Mesenchymal stem cell (in vitro differentiated cells and primary cell): ENCODE measurements at regions not wholly inside any gene's neighbourhood (a gene's known extent, or its start where the extent isn't known, plus 50 kb on each side); places are given as distances from the start of the nearest gene placed in this dataset.

Experiments
- DNase-seq: peaks from one replicate; pipeline ENCODE4 v3.0.0-alpha.2; 2013
- H2AFZ ChIP-seq: one replicate; pipeline ENCODE4 v1.6.1; 2013; ENCODE audit warnings: low read depth, mild to moderate bottlenecking, control low read depth, inconsistent platforms, low read length, moderate library complexity
- H2AK5ac ChIP-seq: 2 replicates; pipeline ENCODE4 v1.6.1; 2013; ENCODE audit warnings: low read length, moderate library complexity, mild to moderate bottlenecking, inconsistent platforms; ENCODE audit not compliant: severe bottlenecking
- H2BK120ac ChIP-seq: one replicate; pipeline ENCODE4 v1.6.1; 2013; ENCODE audit warnings: low read depth, mild to moderate bottlenecking, inconsistent platforms, low read length, moderate library complexity
- H2BK12ac ChIP-seq, 2 experiments: one replicate each; pipeline ENCODE4 v1.6.1; 2013; ENCODE audit warnings: inconsistent platforms in 2 of 2, low read length in 2 of 2, mild to moderate bottlenecking in 2 of 2, moderate library complexity in 2 of 2, control low read depth in 1 of 2
- H2BK15ac ChIP-seq: one replicate; pipeline ENCODE4 v1.6.1; 2013; ENCODE audit warnings: mild to moderate bottlenecking, low read depth, inconsistent platforms; ENCODE audit not compliant: poor library complexity, severe bottlenecking
- H2BK5ac ChIP-seq: 2 replicates; pipeline ENCODE4 v1.6.1; 2013; ENCODE audit warnings: low read depth, mild to moderate bottlenecking, low read length, control low read depth, inconsistent platforms; ENCODE audit not compliant: poor library complexity, severe bottlenecking
- H3K14ac ChIP-seq, 2 experiments: one replicate each; pipeline ENCODE4 v1.6.1; 2013; ENCODE audit warnings: inconsistent platforms in 2 of 2, low read length in 2 of 2, control low read depth in 1 of 2, mild to moderate bottlenecking in 1 of 2, moderate library complexity in 1 of 2
- H3K18ac ChIP-seq, 2 experiments: one replicate each; pipeline ENCODE4 v1.6.1; 2013; ENCODE audit warnings: inconsistent platforms in 2 of 2, low read length in 2 of 2, control low read depth in 1 of 2, low read depth in 1 of 2, mild to moderate bottlenecking in 1 of 2
- H3K23ac ChIP-seq, 2 experiments: one replicate each; pipeline ENCODE4 v1.6.1; 2013; ENCODE audit warnings: inconsistent platforms in 2 of 2, low read length in 2 of 2, mild to moderate bottlenecking in 2 of 2, moderate library complexity in 2 of 2, control low read depth in 1 of 2
- H3K27ac ChIP-seq: 2 replicates; pipeline ENCODE4 v1.5.1; 2013; ENCODE audit warnings: mild to moderate bottlenecking, moderate library complexity, low read length, control low read depth, inconsistent platforms; ENCODE audit not compliant: poor library complexity, severe bottlenecking
- H3K27me3 ChIP-seq, 2 experiments: 2 replicates each; pipeline versions ENCODE4 v1.6.1 to v1.7.0; 2013; ENCODE audit warnings: low read length in 2 of 2, mild to moderate bottlenecking in 2 of 2, moderate library complexity in 2 of 2, control low read depth in 1 of 2, inconsistent platforms in 1 of 2; ENCODE audit not compliant: control insufficient read depth in 1 of 2, insufficient read depth in 1 of 2
- H3K36me3 ChIP-seq, 2 experiments: 2 replicates each; pipeline versions ENCODE4 v1.6.1 to v1.7.0; 2013; ENCODE audit warnings: low read length in 2 of 2, control low read depth in 1 of 2, inconsistent platforms in 1 of 2, low read depth in 1 of 2, mild to moderate bottlenecking in 1 of 2; ENCODE audit not compliant: insufficient read depth in 2 of 2, control insufficient read depth in 1 of 2
- H3K4ac ChIP-seq, 2 experiments: one replicate each; pipeline ENCODE4 v1.6.1; 2013; ENCODE audit warnings: inconsistent platforms in 2 of 2, low read length in 2 of 2, mild to moderate bottlenecking in 2 of 2, moderate library complexity in 2 of 2, control low read depth in 1 of 2, low read depth in 1 of 2
- H3K4me1 ChIP-seq: 2 replicates; pipeline ENCODE4 v1.6.1; 2013; ENCODE audit warnings: low read depth, low read length, control low read depth; ENCODE audit not compliant: control insufficient read depth, insufficient read depth
- H3K4me2 ChIP-seq: 2 replicates; pipeline ENCODE4 v1.6.1; 2013; ENCODE audit warnings: low read length, mild to moderate bottlenecking, inconsistent platforms; ENCODE audit not compliant: poor library complexity, severe bottlenecking
- H3K4me3 ChIP-seq, 2 experiments: 2 replicates each; pipeline versions ENCODE4 v1.5.1 to v1.7.0; 2013; ENCODE audit warnings: low read length in 2 of 2, mild to moderate bottlenecking in 2 of 2, control low read depth in 1 of 2, low read depth in 1 of 2; ENCODE audit not compliant: insufficient read depth in 1 of 2
- H3K79me1 ChIP-seq: replicated peaks from 2 replicates; pipeline ENCODE4 v1.6.1; 2013; ENCODE audit warnings: mild to moderate bottlenecking, control low read depth, low read length, inconsistent platforms; ENCODE audit not compliant: poor library complexity, severe bottlenecking
- H3K9ac ChIP-seq: 2 replicates; pipeline ENCODE4 v1.7.0; 2013; ENCODE audit warnings: mild to moderate bottlenecking, low read length, moderate library complexity
- H3K9me3 ChIP-seq: 2 replicates; pipeline ENCODE4 v1.7.0; 2013; ENCODE audit warnings: mild to moderate bottlenecking, low read length; ENCODE audit not compliant: control insufficient read depth
- H4K8ac ChIP-seq: one replicate; pipeline ENCODE4 v1.6.1; 2013; ENCODE audit warnings: inconsistent platforms, mild to moderate bottlenecking, low read length, moderate library complexity
- H4K91ac ChIP-seq: one replicate; pipeline ENCODE4 v1.6.1; 2013; ENCODE audit warnings: mild to moderate bottlenecking, low read length, inconsistent platforms
- WGBS: methylation state at CpG from one replicate; pipeline ENCODE4 v1.1.7; 2013; ENCODE audit warnings: mixed read lengths; 5-methylcytosine and 5-hydroxymethylcytosine counted together

DNA sequence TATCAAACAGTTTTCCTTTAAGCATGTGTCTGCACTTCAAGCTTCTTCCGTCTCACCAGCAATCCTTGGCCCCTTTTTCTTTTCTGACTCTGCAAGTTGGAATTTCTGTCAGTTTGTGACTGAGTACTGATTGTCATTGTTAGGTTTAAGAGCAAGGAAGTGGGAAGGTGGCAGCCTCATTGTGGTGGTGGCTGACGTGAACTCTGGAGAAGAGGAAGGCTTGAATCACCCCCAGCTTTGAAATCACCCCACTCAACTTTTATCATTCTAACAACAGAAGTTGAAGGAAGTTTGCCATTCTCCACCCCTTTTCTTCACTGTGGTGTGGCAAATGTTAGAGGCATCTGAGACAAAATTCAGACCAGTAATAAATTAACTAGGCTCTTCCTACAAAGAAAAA, 231.6 kb upstream of the AGTR1 start:
- no peak overlapping the region for H2BK15ac ChIP-seq
- no peaks in the 10 kb centered on the region for H3K79me1 ChIP-seq
- no peak overlapping the region for H3K4ac ChIP-seq
- no peaks in the 10 kb centered on the region for H3K36me3 ChIP-seq
- H3K4me1 ChIP-seq, result no peaks in the 10 kb centered on the region
- H3K18ac ChIP-seq, result no peak overlapping the region
- H3K14ac ChIP-seq, result no peak overlapping the region
- peak; percentile 10 for DNase-seq
- no peak overlapping the region for H2AFZ ChIP-seq
- no peak overlapping the region for H3K9ac ChIP-seq
- H2BK5ac ChIP-seq, result no peak overlapping the region
- 44% methylated on average over 1 of the region's 2 CpGs for WGBS
- H4K8ac ChIP-seq, result no peak overlapping the region
- no peak overlapping the region for H3K4me3 ChIP-seq
- no peak overlapping the region for H2BK120ac ChIP-seq
- H3K23ac ChIP-seq, result no peak overlapping the region
- no peak overlapping the region for H2BK12ac ChIP-seq
- H3K9me3 ChIP-seq, result no peaks in the 10 kb centered on the region
- no peak overlapping the region for H2AK5ac ChIP-seq
- H3K4me2 ChIP-seq, result peak overlapping the region; percentile 4
- H4K91ac ChIP-seq, result no peak overlapping the region
- no peaks in the 10 kb centered on the region for H3K27me3 ChIP-seq
- H3K27ac ChIP-seq, result peak overlapping the region; percentile 73

DNA sequence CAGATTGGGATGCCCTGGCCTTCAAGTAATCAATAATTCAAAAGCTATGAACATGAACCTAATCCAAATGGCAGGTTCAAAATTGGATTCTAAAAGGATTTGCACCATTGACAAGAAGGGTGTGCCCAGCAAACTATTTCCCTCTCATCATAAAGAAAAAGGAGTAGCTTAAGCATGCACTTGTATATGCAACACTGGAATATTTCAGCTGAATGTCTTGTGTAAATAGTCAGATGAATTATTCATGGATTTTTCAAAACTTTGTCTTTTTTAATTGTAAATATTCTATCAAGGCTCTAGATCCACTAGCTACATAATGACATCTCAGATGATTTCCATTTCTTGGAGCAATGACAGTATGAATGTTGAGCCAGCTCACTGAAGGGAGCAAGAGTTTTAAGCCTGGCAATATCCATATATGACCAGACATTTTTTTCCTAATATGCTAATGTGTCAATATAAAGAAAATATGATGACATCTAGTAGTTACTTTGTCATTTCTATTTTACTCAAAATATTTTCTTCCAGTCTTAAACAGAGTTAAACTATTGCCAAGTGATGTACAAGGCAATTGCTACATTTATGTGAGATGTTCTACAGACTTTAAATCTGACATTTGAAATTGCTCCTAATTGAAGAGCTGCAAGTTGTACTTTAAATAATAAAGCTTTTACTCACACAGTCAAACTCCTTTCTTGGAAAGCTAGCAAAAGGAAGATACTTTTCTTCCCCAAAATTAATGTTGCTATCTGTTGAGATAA, 230.5 kb upstream of the AGTR1 start:
- Histone ChIP-seq H3K4me1 (no peaks in the 10 kb centered on the region), H2AFZ (no peak overlapping the region)

DNA sequence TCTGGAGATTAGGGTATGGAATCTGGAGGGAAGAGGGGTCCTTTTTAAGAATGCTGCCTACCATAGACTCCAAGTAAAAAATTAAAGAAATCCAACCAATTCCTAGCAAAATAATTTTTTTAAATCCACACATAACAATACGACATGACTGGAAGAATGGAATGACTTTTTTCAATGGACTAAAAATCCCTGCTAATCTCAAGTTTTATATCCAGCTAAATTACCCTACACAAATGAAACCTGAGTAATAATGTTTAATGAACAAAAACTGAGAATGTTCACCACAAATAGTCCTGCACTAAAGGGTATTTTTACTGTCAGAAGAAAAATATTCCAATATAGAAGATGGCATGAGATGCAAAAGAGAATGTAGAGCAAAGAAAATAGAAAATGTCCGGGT, 220.3 kb upstream of the AGTR1 start:
- Histone ChIP-seq H3K4ac (no peak overlapping the region), H3K4me2 (no peak overlapping the region), H3K14ac (no peak overlapping the region), H2BK120ac (no peak overlapping the region), H2BK5ac (no peak overlapping the region), H3K23ac (no peak overlapping the region), H3K36me3 (no peaks in the 10 kb centered on the region), H3K9ac (no peak overlapping the region), H2AK5ac (no peak overlapping the region), H2BK15ac (no peak overlapping the region), H2BK12ac (no peak overlapping the region), H3K9me3 (peaks cover 7% of the 10 kb centered on the region), H3K18ac (no peak overlapping the region), H4K8ac (no peak overlapping the region), H4K91ac (no peak overlapping the region), H3K4me3 (no peak overlapping the region), H3K79me1 (no peaks in the 10 kb centered on the region), H3K27ac (no peak overlapping the region), H3K4me1 (no peaks in the 10 kb centered on the region), H3K27me3 (no peaks in the 10 kb centered on the region), H2AFZ (no peak overlapping the region)
- WGBS, result 77% methylated on average over 1 of the region's 2 CpGs
- DNase-seq, result no peak

More for the DNA sequence above, 230.5 kb upstream of the AGTR1 start:
- Histone ChIP-seq H2BK5ac (no peak overlapping the region), H2BK12ac (no peak overlapping the region), H3K27ac (no peak overlapping the region), H3K14ac (no peak overlapping the region), H3K4me3 (no peak overlapping the region), H3K18ac (no peak overlapping the region), H3K23ac (no peak overlapping the region), H3K9ac (no peak overlapping the region), H4K8ac (no peak overlapping the region), H4K91ac (no peak overlapping the region), H2BK15ac (no peak overlapping the region), H2AK5ac (no peak overlapping the region), H3K4me2 (no peak overlapping the region), H3K4ac (no peak overlapping the region), H2BK120ac (no peak overlapping the region), H3K79me1 (no peaks in the 10 kb centered on the region), H3K36me3 (no peaks in the 10 kb centered on the region), H3K9me3 (no peaks in the 10 kb centered on the region), H3K27me3 (no peaks in the 10 kb centered on the region)
- DNase-seq, result no peak

DNA sequence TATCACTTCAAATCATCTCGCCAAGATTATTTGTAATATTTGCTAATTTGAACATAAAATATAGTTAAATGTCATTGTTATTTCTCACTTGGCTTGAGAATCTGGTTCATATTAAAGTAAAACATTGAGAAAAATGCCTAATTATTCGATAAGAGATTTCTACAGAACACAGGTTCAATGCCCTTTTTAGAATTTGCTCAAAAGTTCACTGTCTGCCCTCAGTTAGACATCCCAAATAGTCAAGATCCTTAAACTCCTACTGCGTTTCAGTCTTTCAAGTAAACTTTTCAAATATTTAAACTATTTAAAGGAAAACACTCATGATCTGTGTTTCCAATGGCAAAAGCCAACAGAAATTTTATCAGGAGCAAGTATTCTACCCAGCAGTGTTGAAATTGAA, 204.1 kb upstream of the AGTR1 start:
- Histone ChIP-seq H3K27me3 (no peaks in the 10 kb centered on the region), H3K14ac (no peak overlapping the region), H3K79me1 (no peaks in the 10 kb centered on the region), H3K36me3 (no peaks in the 10 kb centered on the region), H3K4ac (no peak overlapping the region), H2AK5ac (no peak overlapping the region), H2BK120ac (no peak overlapping the region), H4K8ac (no peak overlapping the region), H3K9ac (no peak overlapping the region), H3K4me1 (no peaks in the 10 kb centered on the region), H2BK15ac (no peak overlapping the region), H2AFZ (no peak overlapping the region), H3K4me2 (no peak overlapping the region), H3K23ac (no peak overlapping the region), H3K18ac (no peak overlapping the region), H2BK12ac (no peak overlapping the region), H3K4me3 (no peak overlapping the region), H4K91ac (no peak overlapping the region), H3K9me3 (no peaks in the 10 kb centered on the region), H2BK5ac (no peak overlapping the region), H3K27ac (no peak overlapping the region)
- WGBS, result 81% methylated on average over 2 of the region's 3 CpGs
- DNase-seq, result no peak
